ENCODE measurements at regions not wholly inside any gene's neighbourhood (a gene's known extent, or its start where the extent isn't known, plus 50 kb on each side); places are given as distances from the start of the nearest gene placed in this dataset.

GRCh38 chr18:14919666-14920065 is 171.7 kb downstream of the ANKRD30B start (continued):
- TF ChIP-seq ZNF577 (CRISPR knock-in tag; IDR thresholded peaks at IDR 0.05; ENCODE audit: borderline replicate concordance, low read depth) (no peak), ZNF670 (CRISPR knock-in tag; IDR thresholded peaks at IDR 0.05; ENCODE audit: borderline replicate concordance) (0 out of 2 replicates have a peak, but pooled peaks have one; percentile 23), HNF4G (IDR thresholded peaks at IDR 0.05; ENCODE audit: borderline replicate concordance, low read depth, low read length) (0 out of 2 replicates have a peak, but pooled peaks have one; percentile 41), HNF4G (CRISPR knock-in tag; IDR thresholded peaks at IDR 0.05; ENCODE audit: borderline replicate concordance, low read depth) (peak; percentile 57; the same call in 1 of the 2 replicates), ZFX (CRISPR knock-in tag; IDR thresholded peaks at IDR 0.05; ENCODE audit: low read depth) (peak; percentile 58; the same call in 1 of the 2 replicates), SPEN (CRISPR knock-in tag; IDR thresholded peaks at IDR 0.05; ENCODE audit: low read depth) (peak; percentile 53; the same call in 1 of the 2 replicates), KMT2A (CRISPR knock-in tag; IDR thresholded peaks at IDR 0.05) (no peak), HNF4A (CRISPR knock-in tag; IDR thresholded peaks at IDR 0.05) (peak; percentile 85), ZNF563 (CRISPR knock-in tag; IDR thresholded peaks at IDR 0.05) (no peak), PAXIP1 (CRISPR knock-in tag; conservative IDR thresholded peaks at IDR 0.05) (peak; percentile 64), ADNP (CRISPR knock-in tag; IDR thresholded peaks at IDR 0.05) (no peak)
- TF ChIP-seq, protein P1, sequence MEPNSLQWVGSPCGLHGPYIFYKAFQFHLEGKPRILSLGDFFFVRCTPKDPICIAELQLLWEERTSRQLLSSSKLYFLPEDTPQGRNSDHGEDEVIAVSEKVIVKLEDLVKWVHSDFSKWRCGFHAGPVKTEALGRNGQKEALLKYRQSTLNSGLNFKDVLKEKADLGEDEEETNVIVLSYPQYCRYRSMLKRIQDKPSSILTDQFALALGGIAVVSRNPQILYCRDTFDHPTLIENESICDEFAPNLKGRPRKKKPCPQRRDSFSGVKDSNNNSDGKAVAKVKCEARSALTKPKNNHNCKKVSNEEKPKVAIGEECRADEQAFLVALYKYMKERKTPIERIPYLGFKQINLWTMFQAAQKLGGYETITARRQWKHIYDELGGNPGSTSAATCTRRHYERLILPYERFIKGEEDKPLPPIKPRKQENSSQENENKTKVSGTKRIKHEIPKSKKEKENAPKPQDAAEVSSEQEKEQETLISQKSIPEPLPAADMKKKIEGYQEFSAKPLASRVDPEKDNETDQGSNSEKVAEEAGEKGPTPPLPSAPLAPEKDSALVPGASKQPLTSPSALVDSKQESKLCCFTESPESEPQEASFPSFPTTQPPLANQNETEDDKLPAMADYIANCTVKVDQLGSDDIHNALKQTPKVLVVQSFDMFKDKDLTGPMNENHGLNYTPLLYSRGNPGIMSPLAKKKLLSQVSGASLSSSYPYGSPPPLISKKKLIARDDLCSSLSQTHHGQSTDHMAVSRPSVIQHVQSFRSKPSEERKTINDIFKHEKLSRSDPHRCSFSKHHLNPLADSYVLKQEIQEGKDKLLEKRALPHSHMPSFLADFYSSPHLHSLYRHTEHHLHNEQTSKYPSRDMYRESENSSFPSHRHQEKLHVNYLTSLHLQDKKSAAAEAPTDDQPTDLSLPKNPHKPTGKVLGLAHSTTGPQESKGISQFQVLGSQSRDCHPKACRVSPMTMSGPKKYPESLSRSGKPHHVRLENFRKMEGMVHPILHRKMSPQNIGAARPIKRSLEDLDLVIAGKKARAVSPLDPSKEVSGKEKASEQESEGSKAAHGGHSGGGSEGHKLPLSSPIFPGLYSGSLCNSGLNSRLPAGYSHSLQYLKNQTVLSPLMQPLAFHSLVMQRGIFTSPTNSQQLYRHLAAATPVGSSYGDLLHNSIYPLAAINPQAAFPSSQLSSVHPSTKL (CRISPR knock-in tag; IDR thresholded peaks at IDR 0.05): peak; percentile 21; the same call in 1 of the 2 replicates
